B cell (primary cell): ENCODE measurements at regions not wholly inside any gene's neighbourhood (a gene's known extent, or its start where the extent isn't known, plus 50 kb on each side); places are given as distances from the start of the nearest gene placed in this dataset.

Source experiments
- CTCF ChIP-seq: fragments of 200-600 bp; IDR thresholded peaks from one replicate; pipeline ENCODE4 v1.8.0; 2022; ENCODE audit warnings: antibody characterized with exemption, mild to moderate bottlenecking
- EZH2 ChIP-seq: IDR thresholded peaks from 2 replicates; pipeline ENCODE4 v1.6.1; 2012; ENCODE audit warnings: borderline replicate concordance, low read depth, mild to moderate bottlenecking, moderate library complexity, low read length; ENCODE audit not compliant: insufficient read depth, poor library complexity, severe bottlenecking

DNA sequence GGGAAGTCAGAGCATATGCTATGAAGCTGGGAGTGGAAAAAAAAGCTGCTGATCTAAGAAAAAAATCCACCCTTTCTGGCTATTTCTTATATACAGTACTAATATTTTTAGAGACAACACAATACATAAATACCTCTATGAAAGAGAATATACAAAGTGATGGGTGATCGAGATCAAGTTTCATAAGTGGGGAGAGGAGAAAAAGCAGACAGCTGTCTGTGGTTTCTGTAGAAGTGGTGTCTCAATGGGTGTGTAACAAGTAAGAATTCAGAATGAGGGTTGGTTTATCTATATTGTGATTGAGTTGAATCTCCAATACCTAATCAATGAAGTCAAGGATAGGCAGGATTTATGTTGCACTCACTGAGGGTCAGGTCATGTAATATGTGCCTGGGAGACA is 191.0 kb downstream of the HNMT start:
- no peak for TF ChIP-seq CTCF
- no peak for TF ChIP-seq EZH2
